K562 (cell line): ENCODE measurements at regions not wholly inside any gene's neighbourhood (a gene's known extent, or its start where the extent isn't known, plus 50 kb on each side); places are given as distances from the start of the nearest gene placed in this dataset.

Experiments
- ATAC-seq: fragments of 200-7000 bp; cut with Tn5 transposase; 3 replicates; pipeline ENCODE4 v1.9.1; 2020; ENCODE audit warnings: moderate library complexity
- BruUV-seq: library from RNA; stranded (reverse); fragments of 400-500 nt; replicated peaks from 2 replicates; lab custom pipeline; 2021; lab: Mats Ljungman, UMichigan
- CTCF ChIA-PET: fragments of 300-600 bp; formaldehyde crosslinking; extraction: SDS; loops from one replicate; lab custom pipeline; 2021; ENCODE audit warnings: low intra/inter-chr PET ratio; lab: Yijun Ruan, JAX
- POLR2A ChIA-PET: fragments of 300-600, 350-650 bp; sonication (Branson Sonifier 250); formaldehyde crosslinking; extraction: SDS; loops from one replicate; lab custom pipeline; 2021; ENCODE audit warnings: antibody characterized with exemption, inconsistent platforms; lab: Yijun Ruan, JAX
- DNase-seq, 4 experiments: peaks; one replicate each; pipeline versions ENCODE4 v3.0.0 to v3.0.0-alpha.2; 2011 to 2018; ENCODE audit warnings: low spot score in 3 of 4, mixed read lengths in 3 of 4; ENCODE audit errors: extremely low read depth in 1 of 4
- FAIRE-seq: peaks from 2 replicates; lab custom pipeline; 2011; peaks lifted over from hg19 to GRCh38; lab: Jason Lieb, UNC
- H2AFZ ChIP-seq: 2 replicates; pipeline ENCODE4 v1.6.0; 2011; ENCODE audit warnings: low read depth, low read length, control low read depth, inconsistent platforms
- H3K27ac ChIP-seq: fragments of 200-600 bp; 3 replicates; pipeline ENCODE4 v1.8.0; 2011; ENCODE audit warnings: low read depth, mild to moderate bottlenecking, control low read depth, inconsistent platforms, low read length, moderate library complexity, mixed read lengths; ENCODE audit errors: extremely low read depth
- H3K27me3 ChIP-seq, 2 experiments: fragments of 300-600 bp in 1 of 2; 2 replicates in 1 of 2; 3 replicates in 1 of 2; pipeline versions ENCODE4 v1.6.0 to v1.8.0; 2011; ENCODE audit warnings: inconsistent platforms in 2 of 2, low read length in 2 of 2, mild to moderate bottlenecking in 1 of 2, mixed read lengths in 1 of 2, moderate library complexity in 1 of 2; ENCODE audit not compliant: control insufficient read depth in 2 of 2, insufficient read depth in 2 of 2
- H3K36me3 ChIP-seq: fragments of 300-600 bp; 3 replicates; pipeline ENCODE4 v1.8.0; 2011; ENCODE audit warnings: mild to moderate bottlenecking, low read length, inconsistent platforms; ENCODE audit not compliant: control insufficient read depth, insufficient read depth
- H3K4me1 ChIP-seq, 2 experiments: fragments of 200-600 bp in 1 of 2; replicated peaks in 1 of 2; 2 replicates in 1 of 2; 3 replicates in 1 of 2; pipeline versions ENCODE4 v1.5.1 to v1.8.0; 2011; ENCODE audit warnings: inconsistent platforms in 2 of 2, low read length in 2 of 2, mild to moderate bottlenecking in 1 of 2, mixed read lengths in 1 of 2, moderate library complexity in 1 of 2; ENCODE audit not compliant: control insufficient read depth in 2 of 2, insufficient read depth in 2 of 2
- H3K4me2 ChIP-seq: 2 replicates; pipeline ENCODE4 v1.6.1; 2011; ENCODE audit warnings: low read length, control low read depth, inconsistent platforms, mixed read lengths; ENCODE audit not compliant: insufficient read depth
- H3K4me3 ChIP-seq: fragments of 200-600 bp; sonication (generic), shearing (Covaris generic); 2 replicates; pipeline ENCODE4 v1.5.1; 2016; ENCODE audit warnings: control low read depth, inconsistent platforms
- H3K79me2 ChIP-seq: fragments of 200-600 bp; 3 replicates; pipeline ENCODE4 v1.8.0; 2011; ENCODE audit warnings: low read length, inconsistent platforms; ENCODE audit not compliant: control insufficient read depth, insufficient read depth
- H3K9ac ChIP-seq, 2 experiments: 2 replicates each; pipeline versions ENCODE4 v1.6.0 to v1.6.1; 2011; ENCODE audit warnings: low read depth in 2 of 2, low read length in 2 of 2, control low read depth in 1 of 2, inconsistent platforms in 1 of 2, mild to moderate bottlenecking in 1 of 2, mixed read lengths in 1 of 2; ENCODE audit not compliant: insufficient read depth in 1 of 2
- H3K9me1 ChIP-seq: one replicate; pipeline ENCODE4 v1.6.0; 2011; ENCODE audit warnings: inconsistent platforms, mild to moderate bottlenecking, low read length, moderate library complexity; ENCODE audit not compliant: control insufficient read depth, insufficient read depth
- H3K9me3 ChIP-seq: replicated peaks from 2 replicates; pipeline ENCODE4 v1.5.1; 2011; ENCODE audit warnings: low read depth, low read length, inconsistent platforms; ENCODE audit not compliant: control insufficient read depth, insufficient read depth
- H4K20me1 ChIP-seq: replicated peaks from 2 replicates; pipeline ENCODE4 v1.6.1; 2011; ENCODE audit warnings: low read length, inconsistent platforms, mixed read lengths; ENCODE audit not compliant: control insufficient read depth, insufficient read depth
- ASH1L ChIP-seq: fragments of 450-650 bp; IDR thresholded peaks from 2 replicates; pipeline ENCODE4 v1.6.1; 2018; ENCODE audit warnings: borderline replicate concordance, mild to moderate bottlenecking, low read depth; ENCODE audit not compliant: partially characterized antibody
- CAMTA2 ChIP-seq: fragments of 250-450 bp; sonication (Bioruptor Pico); conservative IDR thresholded peaks from 2 replicates; pipeline ENCODE4 v1.5.1; 2022
- CC2D1A ChIP-seq: fragments of 450-650 bp; IDR thresholded peaks from 2 replicates; pipeline ENCODE4 v1.6.1; 2017; ENCODE audit warnings: mild to moderate bottlenecking
- CTCF ChIP-seq, 3 experiments: IDR thresholded peaks in 2 of 3; conservative IDR thresholded peaks in 1 of 3; 2 replicates each; pipeline ENCODE4 v1.5.1; 2011 to 2012; ENCODE audit warnings: low read length in 3 of 3, mild to moderate bottlenecking in 3 of 3, control low read depth in 2 of 3, improper control_type of control experiment in 1 of 3, inconsistent platforms in 1 of 3, low read depth in 1 of 3, mixed read lengths in 1 of 3, moderate library complexity in 1 of 3; ENCODE audit not compliant: insufficient read depth in 2 of 3
- GTF2B ChIP-seq: IDR thresholded peaks from 2 replicates; pipeline ENCODE4 v1.6.1; 2011; ENCODE audit not compliant: insufficient read length; ENCODE audit errors: extremely low read depth
- NFE2L1 ChIP-seq: fragments of 450-650 bp; IDR thresholded peaks from 2 replicates; pipeline ENCODE4 v1.6.1; 2016; ENCODE audit warnings: missing genetic modification characterization, low read depth, mild to moderate bottlenecking, missing compliant biosample characterization, moderate library complexity, borderline replicate concordance
- POLR2A ChIP-seq: fragments of 450-650 bp; conservative IDR thresholded peaks from 2 replicates; pipeline ENCODE4 v1.6.1; 2016
- REST ChIP-seq, 2 experiments: fragments of 450-650 bp; formaldehyde crosslinking in 1 of 2; IDR thresholded peaks; 2 replicates each; pipeline versions ENCODE4 v1.4.0 to v1.6.1; 2014 to 2020; ENCODE audit warnings: mild to moderate bottlenecking in 2 of 2, borderline replicate concordance in 1 of 2, low read depth in 1 of 2
- ZNF274 ChIP-seq: IDR thresholded peaks from 2 replicates; pipeline ENCODE4 v1.6.1; 2011; ENCODE audit warnings: low read depth, mild to moderate bottlenecking, low read length, moderate library complexity, borderline replicate concordance
- WGBS: fragments of 100-300 bp; shearing (Covaris generic); methylation state at CpG from one replicate; pipeline ENCODE4 v1.1.6; 2016; ENCODE audit warnings: low coverage, mixed read lengths; ENCODE audit not compliant: insufficient coverage; ENCODE audit errors: missing lambda C conversion rate; 5-methylcytosine and 5-hydroxymethylcytosine counted together
- in situ Hi-C: fragments of 300-500 bp; cut with MboI; formaldehyde crosslinking; loops from 4 replicates; pipeline ENCODE4 v1.15.0; 2018; ENCODE audit warnings: inconsistent platforms, mixed read lengths
- intact Hi-C: fragments of 100-400 bp; cut with micrococcal nuclease; formaldehyde crosslinking; loops from 2 replicates; pipeline ENCODE4 v1.14.2; 2022

GRCh38 chr12:30806989-30807694 lies 52.4 kb upstream of the CAPRIN2 start:
- ATAC-seq (peak; percentile 98), DNase-seq (peak; percentile 30 to 77 (median 44)), FAIRE-seq (peak; percentile 79)
- in situ Hi-C loops (loop anchor here (10.0 to 25.0 kb wide), 2 partner anchors 620 to 1282 kb away; no protein-coding TSS in a partner anchor), intact Hi-C loops (loop anchor here (1.0 to 10.0 kb wide), 6 partner anchors 52 to 1732 kb away; partner anchors contain the start of genes CAPRIN2 and IPO8)
- Histone ChIP-seq H3K27ac (no peak overlapping the region), H3K36me3 (no peaks in the 10 kb centered on the region), H2AFZ (peak overlapping the region; percentile 86), H3K4me1 (peaks cover 0 to 3% of the 10 kb centered on the region in 2 experiments; a peak in 2 of 5 replicates), H3K79me2 (no peaks in the 10 kb centered on the region), H4K20me1 (no peaks in the 10 kb centered on the region), H3K27me3 (peaks cover 0 to 3% of the 10 kb centered on the region in 2 experiments; a peak in 1 of 5 replicates), H3K4me2 (peak overlapping the region; percentile 83), H3K9ac (peak overlapping the region; percentile 1 to 7; a peak in 2 of 4 replicates), H3K9me3 (no peaks in the 10 kb centered on the region; the same call in 1 of the 2 replicates), H3K4me3 (peak overlapping the region; percentile 11; the same call in 1 of the 2 replicates), H3K9me1 (no peaks in the 10 kb centered on the region)
- POLR2A ChIA-PET: no interaction called here
- BruUV-seq: no TSS peak
- CTCF ChIA-PET: interaction anchor here (0.6 to 2.8 kb wide), 4 partner anchors 484 to 1287 kb away, joined by 3 to 36 read pairs (median 3); no protein-coding TSS in a partner anchor
- 10% methylated on average over 7 of the region's 7 CpGs for WGBS
- peak; percentile 88 for TF ChIP-seq REST (IDR thresholded peaks at IDR 0.05; ENCODE audit: borderline replicate concordance)
- TF ChIP-seq REST (CRISPR knock-in tag; IDR thresholded peaks at IDR 0.05; ENCODE audit: low read depth): no peak
- no peak for TF ChIP-seq CAMTA2 (CRISPR knock-in tag)
- TF ChIP-seq POLR2A: no peak
- peak; percentile 73; the same call in 1 of the 2 replicates for TF ChIP-seq CC2D1A
- peak; percentile 17 for TF ChIP-seq ASH1L
- TF ChIP-seq GTF2B: no peak
- no peak for TF ChIP-seq ZNF274
- TF ChIP-seq CTCF (IDR thresholded peaks at IDR 0.05 in 2 of 3, conservative IDR thresholded peaks at IDR 0.05 in 1 of 3; ENCODE audit: insufficient read depth in 2 of 3, low read depth in 1 of 3, low read length in 3 of 3): peak; percentile 51 to 84 (median 72)
- no peak for TF ChIP-seq NFE2L1
